ENCODE measurements at regions not wholly inside any gene's neighbourhood (a gene's known extent, or its start where the extent isn't known, plus 50 kb on each side); places are given as distances from the start of the nearest gene placed in this dataset.

DNA sequence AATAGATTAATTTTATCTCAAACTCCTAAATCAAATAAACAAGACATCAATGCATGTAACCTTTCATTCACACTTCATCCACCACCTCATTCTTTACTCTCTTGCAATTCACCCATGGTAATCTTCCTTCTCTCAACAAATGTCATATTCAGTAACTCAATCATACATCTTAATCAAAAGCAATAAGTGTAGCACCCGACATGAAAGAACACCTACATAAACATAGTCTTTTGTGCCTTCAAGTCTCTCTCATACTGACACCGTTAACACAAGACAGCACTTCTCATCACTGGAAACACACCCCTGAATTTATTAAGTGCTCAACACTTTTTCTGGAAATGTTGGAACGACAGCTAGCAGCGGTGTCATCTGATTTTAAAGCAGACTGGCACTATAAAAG is 225.9 kb downstream of the TTLL7 start:
- TF ChIP-seq EZH2 (IDR thresholded peaks at IDR 0.05; ENCODE audit: borderline replicate concordance, low read depth, low read length, poor library complexity, severe bottlenecking) (no peak), CTCF (conservative IDR thresholded peaks at IDR 0.05; ENCODE audit: low read depth, low read length) (no peak)

All from A673 (cell line).